ENCODE measurements at regions not wholly inside any gene's neighbourhood (a gene's known extent, or its start where the extent isn't known, plus 50 kb on each side); places are given as distances from the start of the nearest gene placed in this dataset.

- TF ChIP-seq CTCF (conservative IDR thresholded peaks at IDR 0.05; ENCODE audit: low read depth, low read length), result no peak
- no peak for DNase-seq (ENCODE audit: low read depth)
- H3K4me3 ChIP-seq (ENCODE audit: low read length), result no peak overlapping the region
Measured at GRCh38 chr6:19782588-19782987, 54.6 kb upstream of the ID4 start.
